ENCODE measurements at regions not wholly inside any gene's neighbourhood (a gene's known extent, or its start where the extent isn't known, plus 50 kb on each side); places are given as distances from the start of the nearest gene placed in this dataset.

GRCh38 chr4:96097040-96097607 is 257.2 kb downstream of the PDHA2 start:
- no peak overlapping the region for H3K4me3 ChIP-seq (ENCODE audit: low read depth, low read length)
- Mint-ChIP-seq H3K9me3 (ENCODE audit: unreplicated experiment) (no peaks in the 10 kb centered on the region), H3K4me1 (ENCODE audit: low read depth, unreplicated experiment) (no peaks in the 10 kb centered on the region), H3K27me3 (ENCODE audit: insufficient read depth, unreplicated experiment) (peaks cover 3% of the 10 kb centered on the region), H3K27ac (ENCODE audit: unreplicated experiment) (no peak overlapping the region), H3K36me3 (ENCODE audit: insufficient read depth, unreplicated experiment) (no peaks in the 10 kb centered on the region), H3K4me3 (ENCODE audit: unreplicated experiment) (no peak overlapping the region)
- DNase-seq: no peak
- no peaks in the 10 kb centered on the region for H3K9me3 ChIP-seq
- ChIA-PET CTCF (no interaction called here), POLR2A (interaction anchor here (0.6 kb wide), 1 partner anchor 1091 kb away, joined by 3 read pairs; no protein-coding TSS in a partner anchor)
- BruUV-seq (replicated peaks): no TSS peak
- no peaks in the 10 kb centered on the region for H3K36me3 ChIP-seq (ENCODE audit: control insufficient read depth, insufficient read depth, low read length)
- no peaks in the 10 kb centered on the region for H3K27me3 ChIP-seq (replicated peaks; ENCODE audit: control insufficient read depth, insufficient read depth, low read length)
- H3K4me1 ChIP-seq: no peaks in the 10 kb centered on the region
- no peak for TF ChIP-seq CTCF (IDR thresholded peaks at IDR 0.05; ENCODE audit: insufficient read depth in 1 of 2, low read depth in 1 of 2, low read length in 1 of 2, severe bottlenecking in 1 of 2, unreplicated experiment in 1 of 2)
- intact Hi-C loops (cut with micrococcal nuclease; ENCODE audit: unreplicated experiment): no loop called here

GRCh38 chr4:96097693-96098092 is 257.8 kb downstream of the PDHA2 start:
- no peak for DNase-seq
- Mint-ChIP-seq H3K36me3 (ENCODE audit: insufficient read depth, unreplicated experiment) (no peaks in the 10 kb centered on the region), H3K9me3 (ENCODE audit: unreplicated experiment) (no peaks in the 10 kb centered on the region), H3K27ac (ENCODE audit: unreplicated experiment) (no peak overlapping the region), H3K4me3 (ENCODE audit: unreplicated experiment) (no peak overlapping the region), H3K4me1 (ENCODE audit: low read depth, unreplicated experiment) (no peaks in the 10 kb centered on the region), H3K27me3 (ENCODE audit: insufficient read depth, unreplicated experiment) (peaks cover 3% of the 10 kb centered on the region)
- H3K4me3 ChIP-seq (ENCODE audit: low read depth, low read length): no peak overlapping the region
- ChIA-PET CTCF (no interaction called here), POLR2A (interaction anchor here (0.6 kb wide), 1 partner anchor 1091 kb away, joined by 3 read pairs; no protein-coding TSS in a partner anchor)
- intact Hi-C loops (cut with micrococcal nuclease; ENCODE audit: unreplicated experiment): no loop called here
- no TSS peak for BruUV-seq (replicated peaks)
- H3K9me3 ChIP-seq: no peaks in the 10 kb centered on the region
- H3K36me3 ChIP-seq (ENCODE audit: control insufficient read depth, insufficient read depth, low read length): no peaks in the 10 kb centered on the region
- no peaks in the 10 kb centered on the region for H3K4me1 ChIP-seq
- TF ChIP-seq CTCF (IDR thresholded peaks at IDR 0.05; ENCODE audit: insufficient read depth in 1 of 2, low read depth in 1 of 2, low read length in 1 of 2, severe bottlenecking in 1 of 2, unreplicated experiment in 1 of 2): no peak
- no peaks in the 10 kb centered on the region for H3K27me3 ChIP-seq (replicated peaks; ENCODE audit: control insufficient read depth, insufficient read depth, low read length)

GRCh38 chr4:96099031-96099430 is 259.1 kb downstream of the PDHA2 start:
- no peak overlapping the region for H3K27ac Mint-ChIP-seq (ENCODE audit: unreplicated experiment)
- H3K27me3 Mint-ChIP-seq (ENCODE audit: insufficient read depth, unreplicated experiment): peaks cover 3% of the 10 kb centered on the region
- no peaks in the 10 kb centered on the region for H3K4me1 Mint-ChIP-seq (ENCODE audit: low read depth, unreplicated experiment)
- no peaks in the 10 kb centered on the region for H3K9me3 Mint-ChIP-seq (ENCODE audit: unreplicated experiment)
- intact Hi-C loops (cut with micrococcal nuclease; ENCODE audit: unreplicated experiment): no loop called here
- no peak overlapping the region for H3K4me3 ChIP-seq (ENCODE audit: low read depth, low read length)
- no TSS peak for BruUV-seq (replicated peaks)
- H3K27me3 ChIP-seq (replicated peaks; ENCODE audit: control insufficient read depth, insufficient read depth, low read length): no peaks in the 10 kb centered on the region
- no peaks in the 10 kb centered on the region for H3K4me1 ChIP-seq
- no peaks in the 10 kb centered on the region for H3K36me3 Mint-ChIP-seq (ENCODE audit: insufficient read depth, unreplicated experiment)
- no peak overlapping the region for H3K4me3 Mint-ChIP-seq (ENCODE audit: unreplicated experiment)
- no peak for TF ChIP-seq CTCF (IDR thresholded peaks at IDR 0.05; ENCODE audit: insufficient read depth in 1 of 2, low read depth in 1 of 2, low read length in 1 of 2, severe bottlenecking in 1 of 2, unreplicated experiment in 1 of 2)
- no peaks in the 10 kb centered on the region for H3K9me3 ChIP-seq
- DNase-seq: no peak
- POLR2A ChIA-PET: no interaction called here
- CTCF ChIA-PET: no interaction called here
- no peaks in the 10 kb centered on the region for H3K36me3 ChIP-seq (ENCODE audit: control insufficient read depth, insufficient read depth, low read length)
